GM21528 (cell line): ENCODE measurements at regions not wholly inside any gene's neighbourhood (a gene's known extent, or its start where the extent isn't known, plus 50 kb on each side); places are given as distances from the start of the nearest gene placed in this dataset.

Experiments
- ATAC-seq: cut with Tn5 transposase; IDR thresholded peaks from one replicate; pipeline ENCODE4 v1.9.1; 2021; ENCODE audit warnings: mild to moderate bottlenecking, moderate library complexity; ENCODE audit not compliant: unreplicated experiment, low FRiP score

GRCh38 chr12:68495336-68496070 lies 115.2 kb upstream of the RAP1B start:
- no peak for ATAC-seq

- ATAC-seq: no peak
Measured at GRCh38 chr12:68497107-68497506, 113.6 kb upstream of the RAP1B start.

GRCh38 chr12:68497702-68498101 lies 113.0 kb upstream of the RAP1B start:
- ATAC-seq: no peak

GRCh38 chr12:68498736-68499135 lies 112.0 kb upstream of the RAP1B start:
- no peak for ATAC-seq

- no peak for ATAC-seq
Measured at GRCh38 chr12:68499616-68500015, 111.1 kb upstream of the RAP1B start.

- ATAC-seq: no peak
Measured at GRCh38 chr12:68501226-68501625, 109.5 kb upstream of the RAP1B start.

- ATAC-seq: no peak
Measured at GRCh38 chr12:68505970-68506369, 104.7 kb upstream of the RAP1B start.

GRCh38 chr12:68506619-68507018 lies 104.1 kb upstream of the RAP1B start:
- ATAC-seq: no peak

GRCh38 chr12:68507657-68508056 lies 103.0 kb upstream of the RAP1B start:
- ATAC-seq: no peak

GRCh38 chr12:68508576-68508975 lies 102.1 kb upstream of the RAP1B start:
- no peak for ATAC-seq

- no peak for ATAC-seq
Measured at GRCh38 chr12:68509242-68509641, 101.5 kb upstream of the RAP1B start.

- ATAC-seq: no peak
Measured at GRCh38 chr12:68510397-68510796, 100.3 kb upstream of the RAP1B start.

- ATAC-seq: no peak
Measured at GRCh38 chr12:68514807-68515411, 95.8 kb upstream of the RAP1B start.

- no peak for ATAC-seq
Measured at GRCh38 chr12:68515793-68516192, 94.9 kb upstream of the RAP1B start.

- no peak for ATAC-seq
Measured at GRCh38 chr12:68521321-68521839, 89.3 kb upstream of the RAP1B start.

- ATAC-seq: no peak
Measured at GRCh38 chr12:68521848-68522502, 88.7 kb upstream of the RAP1B start.

GRCh38 chr12:68529466-68529865 lies 81.2 kb upstream of the RAP1B start:
- no peak for ATAC-seq

- no peak for ATAC-seq
Measured at GRCh38 chr12:68529869-68530268, 80.8 kb upstream of the RAP1B start.

- no peak for ATAC-seq
Measured at GRCh38 chr12:68530299-68530698, 80.4 kb upstream of the RAP1B start.

- ATAC-seq: no peak
Measured at GRCh38 chr12:68530965-68531364, 79.7 kb upstream of the RAP1B start.

- no peak for ATAC-seq
Measured at GRCh38 chr12:68532204-68532886, 78.4 kb upstream of the RAP1B start.
